Transverse colon (tissue), 4 donors: ENCODE measurements at regions not wholly inside any gene's neighbourhood (a gene's known extent, or its start where the extent isn't known, plus 50 kb on each side); places are given as distances from the start of the nearest gene placed in this dataset.

ENCODE experiments used
- POLR2A ChIP-seq: fragments of 450-650 bp; IDR thresholded peaks from one replicate; pipeline ENCODE4 v1.6.1; 2016; ENCODE audit warnings: antibody characterized with exemption, mild to moderate bottlenecking, moderate library complexity
- POLR2AphosphoS5 ChIP-seq, 3 donors: sonication (generic); formaldehyde crosslinking; IDR thresholded peaks; one replicate each; pipeline ENCODE4 v1.6.1; 2016; ENCODE audit warnings: antibody characterized with exemption in 3 of 3
- TF ChIP-seq, protein P1 (sequence below), 5 experiments: fragments of 200-600 bp in 3 of 5; fragments of 450-650 bp in 2 of 5; sonication (generic) in 3 of 5; IDR thresholded peaks; 1 replicate in 2 of 5; 2 replicates in 3 of 5; pipeline ENCODE4 v1.5.1; 2016 to 2017; ENCODE audit warnings: antibody characterized with exemption in 5 of 5, inconsistent platforms in 3 of 5, mild to moderate bottlenecking in 2 of 5, moderate library complexity in 1 of 5

DNA sequence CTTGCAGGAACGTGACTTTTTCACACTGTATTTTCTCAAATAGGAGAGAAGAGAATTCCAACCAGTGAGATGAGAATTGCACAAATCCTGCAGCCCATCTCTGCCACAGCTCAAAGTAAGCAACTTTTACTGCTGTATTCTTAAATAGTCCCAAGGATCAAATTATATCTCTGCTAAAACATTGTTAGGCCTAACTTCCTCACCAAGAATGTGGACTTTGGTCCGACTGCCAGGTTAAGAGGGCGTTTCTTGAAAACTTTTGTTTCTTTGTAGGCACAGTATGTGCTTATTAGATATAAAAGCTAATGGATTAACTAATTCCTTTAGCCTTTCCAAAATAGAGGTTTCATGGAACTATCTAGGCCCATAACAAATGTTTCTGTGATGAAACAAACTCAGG, 61.4 kb upstream of the IFNG-AS1 start:
- TF ChIP-seq, protein P1, sequence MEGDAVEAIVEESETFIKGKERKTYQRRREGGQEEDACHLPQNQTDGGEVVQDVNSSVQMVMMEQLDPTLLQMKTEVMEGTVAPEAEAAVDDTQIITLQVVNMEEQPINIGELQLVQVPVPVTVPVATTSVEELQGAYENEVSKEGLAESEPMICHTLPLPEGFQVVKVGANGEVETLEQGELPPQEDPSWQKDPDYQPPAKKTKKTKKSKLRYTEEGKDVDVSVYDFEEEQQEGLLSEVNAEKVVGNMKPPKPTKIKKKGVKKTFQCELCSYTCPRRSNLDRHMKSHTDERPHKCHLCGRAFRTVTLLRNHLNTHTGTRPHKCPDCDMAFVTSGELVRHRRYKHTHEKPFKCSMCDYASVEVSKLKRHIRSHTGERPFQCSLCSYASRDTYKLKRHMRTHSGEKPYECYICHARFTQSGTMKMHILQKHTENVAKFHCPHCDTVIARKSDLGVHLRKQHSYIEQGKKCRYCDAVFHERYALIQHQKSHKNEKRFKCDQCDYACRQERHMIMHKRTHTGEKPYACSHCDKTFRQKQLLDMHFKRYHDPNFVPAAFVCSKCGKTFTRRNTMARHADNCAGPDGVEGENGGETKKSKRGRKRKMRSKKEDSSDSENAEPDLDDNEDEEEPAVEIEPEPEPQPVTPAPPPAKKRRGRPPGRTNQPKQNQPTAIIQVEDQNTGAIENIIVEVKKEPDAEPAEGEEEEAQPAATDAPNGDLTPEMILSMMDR (IDR thresholded peaks at IDR 0.05): no peak
- TF ChIP-seq POLR2A (no peak), POLR2AphosphoS5 (IDR thresholded peaks at IDR 0.05) (no peak)
